ENCODE measurements at regions not wholly inside any gene's neighbourhood (a gene's known extent, or its start where the extent isn't known, plus 50 kb on each side); places are given as distances from the start of the nearest gene placed in this dataset.

GRCh38 chr4:3343358-3343757, 50.5 kb downstream of the RGS12 start:
- DNase-seq: no peak

- DNase-seq: no peak
Observed at GRCh38 chr4:3344104-3344503, 51.3 kb downstream of the RGS12 start.

GRCh38 chr4:3344596-3344995, 51.8 kb downstream of the RGS12 start:
- DNase-seq: no peak

- DNase-seq: no peak
Observed at GRCh38 chr4:3345384-3345783, 52.6 kb downstream of the RGS12 start.

- peak; percentile 47 for DNase-seq
Observed at GRCh38 chr4:3346146-3346545, 53.3 kb downstream of the RGS12 start.

GRCh38 chr4:3347871-3348270, 55.0 kb downstream of the RGS12 start:
- no peak for DNase-seq

- DNase-seq: no peak
Observed at GRCh38 chr4:3348621-3349020, 55.8 kb downstream of the RGS12 start.

GRCh38 chr4:3349116-3349515, 56.3 kb downstream of the RGS12 start:
- no peak for DNase-seq

- no peak for DNase-seq
Observed at GRCh38 chr4:3351997-3352396, 59.2 kb downstream of the RGS12 start.

- DNase-seq: no peak
Observed at GRCh38 chr4:3352505-3352904, 59.7 kb downstream of the RGS12 start.

- DNase-seq: no peak
Observed at GRCh38 chr4:3352941-3353594, 60.2 kb downstream of the RGS12 start.

GRCh38 chr4:3353752-3354454, 61.1 kb downstream of the RGS12 start:
- DNase-seq: no peak

- no peak for DNase-seq
Observed at GRCh38 chr4:3354455-3354811, 61.6 kb downstream of the RGS12 start.

GRCh38 chr4:3355266-3355748, 62.5 kb downstream of the RGS12 start:
- DNase-seq: no peak

- no peak for DNase-seq
Observed at GRCh38 chr4:3358656-3359055, 65.8 kb downstream of the RGS12 start.

- DNase-seq: no peak
Observed at GRCh38 chr4:3360777-3361176, 68.0 kb downstream of the RGS12 start.

GRCh38 chr4:3361406-3361805, 68.6 kb downstream of the RGS12 start:
- DNase-seq: no peak

- DNase-seq: no peak
Observed at GRCh38 chr4:3361896-3362295, 69.1 kb downstream of the RGS12 start.

GRCh38 chr4:3362431-3363287, 69.8 kb downstream of the RGS12 start:
- no peak for DNase-seq

- no peak for DNase-seq
Observed at GRCh38 chr4:3363411-3364141, 70.8 kb downstream of the RGS12 start.

- peak; percentile 15 for DNase-seq
Observed at GRCh38 chr4:3364199-3364598, 71.4 kb downstream of the RGS12 start.

- DNase-seq: peak; percentile 15
Observed at GRCh38 chr4:3364634-3365314, 72.0 kb downstream of the RGS12 start.
